ENCODE measurements at regions not wholly inside any gene's neighbourhood (a gene's known extent, or its start where the extent isn't known, plus 50 kb on each side); places are given as distances from the start of the nearest gene placed in this dataset.
"Not testable (repeated sequence)": the region's sequence is repeated elsewhere in the genome, so short reads cannot be mapped to it uniquely, and the experiment has no call there.

DNA sequence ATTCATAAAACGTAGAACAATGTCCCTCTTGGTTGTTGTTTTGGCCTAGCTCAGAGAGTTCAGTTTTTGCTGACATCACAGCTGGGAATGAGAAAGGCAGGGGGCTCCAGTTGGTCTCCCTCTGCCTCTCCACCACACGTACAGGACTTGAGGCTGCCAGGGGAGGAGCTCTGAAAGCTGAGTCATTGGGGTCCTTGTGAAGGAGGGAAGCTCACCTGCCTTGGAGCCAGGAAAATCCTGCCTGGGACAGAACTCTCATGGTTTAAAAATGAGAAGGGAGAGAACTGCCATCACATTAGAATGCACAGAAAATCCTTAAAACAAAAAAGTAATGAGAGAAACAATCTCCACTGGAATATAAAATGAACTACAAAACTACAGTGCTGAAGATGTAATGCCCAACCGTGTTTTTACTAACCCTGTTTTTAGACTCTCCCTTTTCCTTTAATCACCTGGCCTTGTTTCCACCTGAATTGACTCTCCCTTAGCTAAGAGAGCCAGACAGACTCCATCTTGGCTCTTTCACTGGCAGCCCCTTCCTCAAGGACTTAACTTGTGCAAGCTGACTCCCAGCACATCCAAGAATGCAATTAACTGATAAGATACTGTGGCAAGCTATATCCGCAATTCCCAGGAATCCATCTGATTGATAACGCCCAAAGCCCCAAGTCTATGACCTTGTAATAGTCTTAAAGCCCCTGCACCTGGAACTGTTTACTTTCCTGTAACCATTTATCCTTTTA, 58.6 kb upstream of the TARP start:
- not testable (repeated sequence) for H3K9me3 ChIP-seq (ENCODE audit: insufficient read depth, low read depth, low read length); H3K36me3 ChIP-seq (ENCODE audit: insufficient read depth, low read depth, low read length); H3K27me3 ChIP-seq (ENCODE audit: insufficient read depth, low read length); H3K27ac ChIP-seq (ENCODE audit: low read length)
- Histone ChIP-seq H3K9ac (ENCODE audit: low read depth, low read length) (peak overlapping the region; percentile 49; the same call in 1 of the 2 replicates), H3K4me3 (ENCODE audit: low read length) (peak overlapping the region; percentile 43; the same call in 1 of the 2 replicates), H3K4me1 (ENCODE audit: insufficient read depth, low read length) (peaks cover 20% of the 10 kb centered on the region)

GRCh38 chr7:38330861-38331621, 57.6 kb upstream of the TARP start:
- H3K4me1 ChIP-seq (ENCODE audit: insufficient read depth, low read length): peaks cover 24% of the 10 kb centered on the region
- H3K27ac ChIP-seq (ENCODE audit: low read length): peak overlapping the region; percentile 50
- no peaks in the 10 kb centered on the region for H3K27me3 ChIP-seq (ENCODE audit: insufficient read depth, low read length)
- no peaks in the 10 kb centered on the region for H3K9me3 ChIP-seq (ENCODE audit: insufficient read depth, low read depth, low read length)
- no peaks in the 10 kb centered on the region for H3K36me3 ChIP-seq (ENCODE audit: insufficient read depth, low read depth, low read length)
- H3K9ac ChIP-seq (ENCODE audit: low read depth, low read length): peak overlapping the region; percentile 49; the same call in 1 of the 2 replicates
- H3K4me3 ChIP-seq (ENCODE audit: low read length): peak overlapping the region; percentile 43; the same call in 1 of the 2 replicates

DNA sequence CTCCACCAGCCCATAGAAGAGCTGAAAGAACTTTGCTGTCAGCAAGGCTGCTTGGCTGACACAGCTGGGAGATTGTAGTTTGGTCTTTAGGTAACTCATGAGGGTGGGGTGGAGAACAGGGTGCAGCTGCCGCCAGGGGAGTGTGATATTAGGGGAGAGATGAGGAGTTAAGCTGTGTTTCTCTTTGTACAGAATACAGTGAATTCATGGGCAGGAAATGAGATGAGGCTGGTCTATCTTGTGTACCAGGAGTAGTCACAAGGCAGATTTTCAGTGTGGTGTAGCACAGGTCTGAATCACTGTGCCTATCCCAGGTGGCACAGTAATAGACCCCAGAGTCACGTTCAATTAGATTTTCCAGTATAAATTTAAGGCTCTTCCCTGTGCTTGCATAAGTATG, 56.6 kb upstream of the TARP start:
- no peaks in the 10 kb centered on the region for H3K9me3 ChIP-seq (ENCODE audit: insufficient read depth, low read depth, low read length)
- H3K4me3 ChIP-seq (ENCODE audit: low read length): no peak overlapping the region
- H3K4me1 ChIP-seq (ENCODE audit: insufficient read depth, low read length): peaks cover 24% of the 10 kb centered on the region
- no peaks in the 10 kb centered on the region for H3K36me3 ChIP-seq (ENCODE audit: insufficient read depth, low read depth, low read length)
- no peak overlapping the region for H3K9ac ChIP-seq (ENCODE audit: low read depth, low read length)
- no peak overlapping the region for H3K27ac ChIP-seq (ENCODE audit: low read length)
- no peaks in the 10 kb centered on the region for H3K27me3 ChIP-seq (ENCODE audit: insufficient read depth, low read length)

GRCh38 chr7:38329340-38329739, 55.9 kb upstream of the TARP start:
- Histone ChIP-seq H3K9ac (ENCODE audit: low read depth, low read length) (no peak overlapping the region), H3K27ac (ENCODE audit: low read length) (no peak overlapping the region), H3K36me3 (ENCODE audit: insufficient read depth, low read depth, low read length) (no peaks in the 10 kb centered on the region), H3K9me3 (ENCODE audit: insufficient read depth, low read depth, low read length) (no peaks in the 10 kb centered on the region), H3K4me3 (ENCODE audit: low read length) (no peak overlapping the region), H3K27me3 (ENCODE audit: insufficient read depth, low read length) (no peaks in the 10 kb centered on the region), H3K4me1 (ENCODE audit: insufficient read depth, low read length) (peaks cover 24% of the 10 kb centered on the region)

DNA sequence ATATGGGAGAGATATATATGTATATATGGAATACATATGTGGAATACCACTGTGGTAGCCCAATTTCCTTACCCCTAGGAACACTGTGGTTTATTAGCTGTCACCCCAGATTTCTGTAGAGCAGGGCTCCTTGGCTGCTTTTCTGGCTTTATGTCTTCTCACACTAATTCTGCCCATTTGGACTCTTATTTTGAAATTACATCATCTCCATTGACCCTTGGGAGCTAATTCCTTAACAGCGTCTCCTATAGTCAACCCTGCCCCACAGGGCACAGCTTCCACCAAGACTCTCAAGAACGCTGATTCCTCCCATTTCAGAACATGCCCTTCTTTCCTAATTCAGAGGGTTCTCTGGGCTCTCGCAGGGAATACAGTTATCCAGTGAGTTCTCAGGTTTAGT, 55.4 kb upstream of the TARP start:
- Histone ChIP-seq H3K36me3 (ENCODE audit: insufficient read depth, low read depth, low read length) (no peaks in the 10 kb centered on the region), H3K4me1 (ENCODE audit: insufficient read depth, low read length) (peaks cover 24% of the 10 kb centered on the region), H3K27me3 (ENCODE audit: insufficient read depth, low read length) (no peaks in the 10 kb centered on the region), H3K4me3 (ENCODE audit: low read length) (no peak overlapping the region), H3K27ac (ENCODE audit: low read length) (no peak overlapping the region), H3K9me3 (ENCODE audit: insufficient read depth, low read depth, low read length) (no peaks in the 10 kb centered on the region), H3K9ac (ENCODE audit: low read depth, low read length) (no peak overlapping the region)

DNA sequence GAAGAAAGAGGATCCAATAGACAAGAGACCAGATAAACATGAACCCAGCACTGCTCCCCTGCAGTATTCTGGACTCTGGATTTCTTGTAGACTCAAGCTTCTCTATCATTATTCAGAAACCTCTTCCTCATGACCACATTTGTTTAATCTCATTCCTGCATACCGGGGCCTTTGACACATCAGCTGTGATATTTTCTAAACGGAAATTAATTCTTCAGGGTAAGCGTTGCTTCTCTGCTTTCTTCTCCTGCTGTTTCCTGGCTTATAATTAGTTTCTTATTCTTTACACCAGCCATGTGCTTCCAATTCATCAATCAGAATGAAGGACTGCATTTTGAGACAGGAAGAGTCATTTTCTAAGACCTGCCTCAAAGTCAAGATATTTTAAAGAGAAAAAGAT, 54.2 kb upstream of the TARP start:
- Histone ChIP-seq H3K36me3 (ENCODE audit: insufficient read depth, low read depth, low read length) (no peaks in the 10 kb centered on the region), H3K9ac (ENCODE audit: low read depth, low read length) (no peak overlapping the region), H3K9me3 (ENCODE audit: insufficient read depth, low read depth, low read length) (no peaks in the 10 kb centered on the region), H3K4me1 (ENCODE audit: insufficient read depth, low read length) (peaks cover 24% of the 10 kb centered on the region), H3K27me3 (ENCODE audit: insufficient read depth, low read length) (no peaks in the 10 kb centered on the region), H3K4me3 (ENCODE audit: low read length) (no peak overlapping the region), H3K27ac (ENCODE audit: low read length) (no peak overlapping the region)
